Common myeloid progenitor, CD34-positive (primary cell): ENCODE measurements at regions not wholly inside any gene's neighbourhood (a gene's known extent, or its start where the extent isn't known, plus 50 kb on each side); places are given as distances from the start of the nearest gene placed in this dataset.

Experiments
- CTCF ChIA-PET: fragments of 350-600 bp; sonication (Branson Sonifier 250); formaldehyde crosslinking; loops from one replicate; lab custom pipeline; 2021; ENCODE audit warnings: antibody characterized with exemption; lab: Charles Lee
- POLR2A ChIA-PET: fragments of 350-600 bp; sonication (Branson Sonifier 250); formaldehyde crosslinking; loops from one replicate; lab custom pipeline; 2021; ENCODE audit warnings: antibody characterized with exemption; lab: Charles Lee
- DNase-seq, 3 donors: peaks; one replicate each; pipeline versions ENCODE4 v3.0.0 to v3.0.0-alpha.2; 2013
- H3K27ac ChIP-seq, 2 experiments: 1 replicate in 1 of 2; 2 replicates in 1 of 2; pipeline ENCODE4 v1.7.0; 2013; ENCODE audit warnings: inconsistent platforms in 2 of 2, low read length in 2 of 2, mild to moderate bottlenecking in 2 of 2, low read depth in 1 of 2, moderate library complexity in 1 of 2; ENCODE audit not compliant: severe bottlenecking in 2 of 2, insufficient read depth in 1 of 2, poor library complexity in 1 of 2
- H3K27me3 ChIP-seq, 5 experiments: replicated peaks in 2 of 5; 1 replicate in 3 of 5; 2 replicates in 2 of 5; pipeline versions ENCODE4 v1.6.1 to v1.7.0; 2013; ENCODE audit warnings: low read length in 4 of 5, mild to moderate bottlenecking in 2 of 5, moderate library complexity in 2 of 5, inconsistent platforms in 1 of 5; ENCODE audit not compliant: insufficient read depth in 5 of 5, control insufficient read depth in 4 of 5
- H3K36me3 ChIP-seq, 4 experiments: 1 replicate in 2 of 4; 2 replicates in 2 of 4; pipeline versions ENCODE4 v1.6.1 to v1.7.0; 2013; ENCODE audit warnings: low read length in 3 of 4, control low read depth in 1 of 4, mild to moderate bottlenecking in 1 of 4; ENCODE audit not compliant: control insufficient read depth in 4 of 4, insufficient read depth in 4 of 4
- H3K4me1 ChIP-seq, 4 experiments: 1 replicate in 3 of 4; 2 replicates in 1 of 4; pipeline versions ENCODE4 v1.6.1 to v1.7.1; 2013; ENCODE audit warnings: low read length in 3 of 4, mild to moderate bottlenecking in 3 of 4, control low read depth in 1 of 4, inconsistent platforms in 1 of 4, moderate library complexity in 1 of 4; ENCODE audit not compliant: control insufficient read depth in 4 of 4, insufficient read depth in 4 of 4; ENCODE audit errors: control extremely low read depth in 1 of 4
- H3K4me3 ChIP-seq, 7 experiments: 1 replicate in 4 of 7; 2 replicates in 3 of 7; pipeline versions ENCODE4 v1.5.1 to v1.7.0; 2013; ENCODE audit warnings: mild to moderate bottlenecking in 7 of 7, low read length in 6 of 7, moderate library complexity in 6 of 7, inconsistent platforms in 2 of 7, low read depth in 2 of 7, control low read depth in 1 of 7; ENCODE audit not compliant: insufficient read depth in 4 of 7, control insufficient read depth in 1 of 7; ENCODE audit errors: extremely low read depth in 1 of 7
- H3K9me3 ChIP-seq, 5 experiments: 1 replicate in 4 of 5; 2 replicates in 1 of 5; pipeline versions ENCODE4 v1.6.1 to v1.7.1; 2013; ENCODE audit warnings: low read length in 4 of 5, mild to moderate bottlenecking in 2 of 5, inconsistent platforms in 1 of 5, low read depth in 1 of 5, moderate library complexity in 1 of 5; ENCODE audit not compliant: control insufficient read depth in 4 of 5, insufficient read depth in 2 of 5; ENCODE audit errors: control extremely low read depth in 1 of 5
- WGBS: methylation state at CpG from one replicate; pipeline ENCODE4 v1.1.5; 2013; ENCODE audit not compliant: insufficient coverage; 5-methylcytosine and 5-hydroxymethylcytosine counted together

GRCh38 chr13:56247692-56248091, 893.0 kb upstream of the PRR20A start:
- WGBS: 94% methylated on average over 2 of the region's 2 CpGs
- ChIA-PET POLR2A (no interaction called here), CTCF (no interaction called here)
- Histone ChIP-seq H3K36me3 (no peaks in the 10 kb centered on the region), H3K27me3 (no peaks in the 10 kb centered on the region), H3K4me3 (no peak overlapping the region), H3K9me3 (peaks cover 0 to 1% (median 0%) of the 10 kb centered on the region in 5 experiments), H3K4me1 (no peaks in the 10 kb centered on the region), H3K27ac (no peak overlapping the region)
- DNase-seq: no peak

DNA sequence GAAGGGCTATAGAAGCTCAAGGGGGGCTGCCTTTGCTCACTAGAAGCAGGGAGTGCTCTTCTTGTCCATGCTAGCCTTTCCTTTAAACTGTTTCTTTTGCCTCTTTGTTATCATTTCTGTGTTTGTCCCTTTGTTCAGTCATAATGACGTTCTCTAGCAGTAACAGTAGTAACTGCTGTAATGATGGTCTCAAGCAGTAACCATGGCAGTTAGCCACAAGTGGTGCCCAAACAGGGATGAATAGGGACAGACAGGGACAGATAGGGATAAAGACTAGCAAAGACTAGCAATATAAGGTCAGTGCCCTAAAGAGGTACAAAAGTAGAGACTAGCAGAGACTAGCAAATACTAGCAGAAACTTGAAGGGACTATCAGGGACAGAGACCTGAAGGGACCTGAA, 869.0 kb upstream of the PRR20A start:
- Histone ChIP-seq H3K36me3 (no peaks in the 10 kb centered on the region), H3K27ac (no peak overlapping the region), H3K4me3 (no peak overlapping the region), H3K4me1 (no peaks in the 10 kb centered on the region), H3K27me3 (no peaks in the 10 kb centered on the region), H3K9me3 (no peaks in the 10 kb centered on the region)
- 83% methylated on average over 1 of the region's 1 CpG for WGBS
- no peak for DNase-seq
- ChIA-PET POLR2A (no interaction called here), CTCF (no interaction called here)

- no peaks in the 10 kb centered on the region for H3K36me3 ChIP-seq
- no peak for DNase-seq
- no peak overlapping the region for H3K27ac ChIP-seq
- 100% methylated on average over 2 of the region's 4 CpGs for WGBS
- H3K9me3 ChIP-seq: no peaks in the 10 kb centered on the region
- POLR2A ChIA-PET: no interaction called here
- no peaks in the 10 kb centered on the region for H3K4me1 ChIP-seq
- no peak overlapping the region for H3K4me3 ChIP-seq
- H3K27me3 ChIP-seq: no peaks in the 10 kb centered on the region
- CTCF ChIA-PET: no interaction called here
These were observed 857.4 kb upstream of the PRR20A start for GRCh38 chr13:56283262-56283828.

DNA sequence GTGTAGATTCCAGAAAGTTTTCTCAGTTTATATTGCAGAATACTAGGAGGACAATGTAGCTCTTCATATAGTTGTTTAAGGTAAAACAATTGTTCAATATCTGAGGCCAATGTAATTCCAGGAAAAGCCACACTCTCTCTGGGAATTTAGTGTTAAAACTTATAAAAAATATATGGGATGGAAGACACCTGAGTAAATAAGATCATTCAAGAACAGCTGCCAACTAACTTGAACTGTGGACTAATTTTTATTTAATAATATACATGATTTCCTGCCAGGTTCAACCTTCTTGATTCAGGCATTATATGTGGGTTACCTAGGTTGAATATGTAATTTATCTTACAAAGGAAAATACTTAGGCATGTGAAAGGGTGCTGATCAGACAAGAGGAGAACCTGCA, 841.1 kb upstream of the PRR20A start:
- ChIA-PET POLR2A (no interaction called here), CTCF (no interaction called here)

GRCh38 chr13:56314765-56315164, 826.0 kb upstream of the PRR20A start:
- H3K27ac ChIP-seq: no peak overlapping the region
- no peaks in the 10 kb centered on the region for H3K9me3 ChIP-seq
- CTCF ChIA-PET: no interaction called here
- POLR2A ChIA-PET: no interaction called here
- H3K4me3 ChIP-seq: no peak overlapping the region
- WGBS: 63% methylated on average over 3 of the region's 3 CpGs
- no peaks in the 10 kb centered on the region for H3K27me3 ChIP-seq
- H3K4me1 ChIP-seq: no peaks in the 10 kb centered on the region
- H3K36me3 ChIP-seq: no peaks in the 10 kb centered on the region
- no peak for DNase-seq

More for the DNA sequence above, 841.1 kb upstream of the PRR20A start:
- H3K36me3 ChIP-seq: no peaks in the 10 kb centered on the region
- no peaks in the 10 kb centered on the region for H3K9me3 ChIP-seq
- H3K4me1 ChIP-seq: no peaks in the 10 kb centered on the region
- DNase-seq: no peak
- H3K27me3 ChIP-seq: no peaks in the 10 kb centered on the region
- no peak overlapping the region for H3K27ac ChIP-seq
- no peak overlapping the region for H3K4me3 ChIP-seq

- ChIA-PET POLR2A (no interaction called here), CTCF (no interaction called here)
- no peaks in the 10 kb centered on the region for H3K36me3 ChIP-seq
These were observed 822.9 kb upstream of the PRR20A start for GRCh38 chr13:56317841-56318240.

GRCh38 chr13:56332671-56333070, 808.0 kb upstream of the PRR20A start:
- DNase-seq: no peak
- no peaks in the 10 kb centered on the region for H3K27me3 ChIP-seq
- H3K9me3 ChIP-seq: no peaks in the 10 kb centered on the region
- no peaks in the 10 kb centered on the region for H3K36me3 ChIP-seq
- ChIA-PET POLR2A (no interaction called here), CTCF (interaction anchor here (1.3 kb wide), 1 partner anchor 13 kb away, joined by 3 read pairs; no protein-coding TSS in a partner anchor)
- H3K4me1 ChIP-seq: no peaks in the 10 kb centered on the region
- H3K27ac ChIP-seq: no peak overlapping the region
- H3K4me3 ChIP-seq: no peak overlapping the region

More at GRCh38 chr13:56317841-56318240, 822.9 kb upstream of the PRR20A start:
- no peaks in the 10 kb centered on the region for H3K9me3 ChIP-seq
- H3K4me3 ChIP-seq: no peak overlapping the region
- H3K27ac ChIP-seq: no peak overlapping the region
- no peak for DNase-seq
- H3K27me3 ChIP-seq: no peaks in the 10 kb centered on the region
- WGBS: no CpG with 5 or more reads among the region's 2 CpGs
- no peaks in the 10 kb centered on the region for H3K4me1 ChIP-seq
